H9 (cell line): ENCODE measurements at regions not wholly inside any gene's neighbourhood (a gene's known extent, or its start where the extent isn't known, plus 50 kb on each side); places are given as distances from the start of the nearest gene placed in this dataset.

Experiments used
- DNase-seq: peaks from one replicate; pipeline ENCODE4 v3.0.0-alpha.2; 2017
- H2AFZ ChIP-seq: one replicate; pipeline ENCODE4 v1.6.1; 2013; ENCODE audit warnings: mild to moderate bottlenecking, low read length, control low read depth, moderate library complexity
- H2AK5ac ChIP-seq: 2 replicates; pipeline ENCODE4 v1.6.1; 2013; ENCODE audit warnings: low read length, control low read depth, mixed read lengths; ENCODE audit not compliant: insufficient read length
- H2BK120ac ChIP-seq: one replicate; pipeline ENCODE4 v1.6.1; 2013; ENCODE audit warnings: low read depth, mild to moderate bottlenecking, low read length, control low read depth, inconsistent platforms; ENCODE audit not compliant: poor library complexity, severe bottlenecking
- H2BK12ac ChIP-seq: 2 replicates; pipeline ENCODE4 v1.6.1; 2013; ENCODE audit warnings: low read length, control low read depth, mixed read lengths, low read depth; ENCODE audit not compliant: insufficient read length
- H2BK15ac ChIP-seq: 2 replicates; pipeline ENCODE4 v1.6.1; 2013; ENCODE audit warnings: low read depth, low read length, control low read depth
- H2BK20ac ChIP-seq: one replicate; pipeline ENCODE4 v1.6.1; 2013; ENCODE audit warnings: low read depth, mild to moderate bottlenecking, low read length, control low read depth, inconsistent platforms; ENCODE audit not compliant: poor library complexity, severe bottlenecking
- H2BK5ac ChIP-seq: 2 replicates; pipeline ENCODE4 v1.6.1; 2013; ENCODE audit warnings: low read length, control low read depth, mixed read lengths; ENCODE audit not compliant: insufficient read length
- H3K14ac ChIP-seq: 2 replicates; pipeline ENCODE4 v1.6.1; 2013; ENCODE audit warnings: low read length, control low read depth; ENCODE audit not compliant: insufficient read depth
- H3K18ac ChIP-seq: 2 replicates; pipeline ENCODE4 v1.6.1; 2013; ENCODE audit warnings: low read depth, mild to moderate bottlenecking, mixed read lengths, low read length, control low read depth; ENCODE audit not compliant: insufficient read length
- H3K23ac ChIP-seq: 2 replicates; pipeline ENCODE4 v1.6.1; 2013; ENCODE audit warnings: low read length, control low read depth, mixed read lengths, low read depth; ENCODE audit not compliant: insufficient read length
- H3K23me2 ChIP-seq: 2 replicates; pipeline ENCODE4 v1.6.1; 2013; ENCODE audit warnings: low read depth, mild to moderate bottlenecking, mixed read lengths, low read length, control low read depth; ENCODE audit not compliant: insufficient read length, poor library complexity, severe bottlenecking
- H3K27ac ChIP-seq: 2 replicates; pipeline ENCODE4 v1.5.1; 2013; ENCODE audit warnings: low read length, control low read depth, mixed read lengths, low read depth; ENCODE audit not compliant: insufficient read length
- H3K27me3 ChIP-seq: 2 replicates; pipeline ENCODE4 v1.6.1; 2013; ENCODE audit warnings: low read length, control low read depth, inconsistent platforms; ENCODE audit not compliant: insufficient read depth
- H3K4ac ChIP-seq: 2 replicates; pipeline ENCODE4 v1.6.1; 2013; ENCODE audit warnings: low read depth, mild to moderate bottlenecking, control low read depth, inconsistent platforms, low read length, moderate library complexity
- H3K4me1 ChIP-seq: 2 replicates; pipeline ENCODE4 v1.6.1; 2013; ENCODE audit warnings: low read length, control low read depth, inconsistent platforms; ENCODE audit not compliant: insufficient read depth
- H3K4me2 ChIP-seq: 2 replicates; pipeline ENCODE4 v1.6.1; 2013; ENCODE audit warnings: low read length, control low read depth, mixed read lengths; ENCODE audit not compliant: insufficient read length, insufficient read depth
- H3K56ac ChIP-seq: 2 replicates; pipeline ENCODE4 v1.6.1; 2013; ENCODE audit warnings: low read depth, mild to moderate bottlenecking, mixed read lengths, low read length, control low read depth; ENCODE audit not compliant: insufficient read length
- H3K79me1 ChIP-seq: 2 replicates; pipeline ENCODE4 v1.6.1; 2013; ENCODE audit warnings: low read depth, mild to moderate bottlenecking, moderate library complexity, low read length, control low read depth, inconsistent platforms; ENCODE audit not compliant: insufficient read depth, poor library complexity, severe bottlenecking
- H3K79me2 ChIP-seq: 2 replicates; pipeline ENCODE4 v1.6.1; 2013; ENCODE audit warnings: low read length, control low read depth, inconsistent platforms; ENCODE audit not compliant: insufficient read depth
- H3K9ac ChIP-seq: 2 replicates; pipeline ENCODE4 v1.6.1; 2013; ENCODE audit warnings: low read length, control low read depth, mixed read lengths; ENCODE audit not compliant: insufficient read length; ENCODE audit errors: extremely low read depth
- H3K9me3 ChIP-seq: one replicate; pipeline ENCODE4 v1.6.1; 2013; ENCODE audit warnings: low read depth, low read length, inconsistent platforms; ENCODE audit not compliant: control insufficient read depth
- H3T11ph ChIP-seq: one replicate; pipeline ENCODE4 v1.6.1; 2013; ENCODE audit warnings: mild to moderate bottlenecking, low read length, control low read depth, inconsistent platforms
- H4K20me1 ChIP-seq: one replicate; pipeline ENCODE4 v1.6.1; 2013; ENCODE audit not compliant: control insufficient read depth, insufficient read length, insufficient read depth
- H4K5ac ChIP-seq: 2 replicates; pipeline ENCODE4 v1.6.1; 2013; ENCODE audit warnings: low read depth, mild to moderate bottlenecking, mixed read lengths, low read length, control low read depth; ENCODE audit not compliant: insufficient read length
- H4K8ac ChIP-seq: replicated peaks from 2 replicates; pipeline ENCODE4 v1.6.1; 2013; ENCODE audit warnings: low read length, control low read depth, mixed read lengths, low read depth; ENCODE audit not compliant: insufficient read length
- H4K91ac ChIP-seq: 2 replicates; pipeline ENCODE4 v1.6.1; 2013; ENCODE audit warnings: low read depth, mild to moderate bottlenecking, moderate library complexity, mixed read lengths, low read length, control low read depth; ENCODE audit not compliant: insufficient read length
- H3K27ac Mint-ChIP-seq, 3 experiments: 2 replicates in 2 of 3; 3 replicates in 1 of 3; pipeline ENCODE4 v1.8.0; 2020 to 2021; ENCODE audit warnings: mixed read lengths in 3 of 3, mild to moderate bottlenecking in 1 of 3, moderate library complexity in 1 of 3
- H3K27me3 Mint-ChIP-seq: 2 replicates; pipeline ENCODE4 v1.8.0; 2021; ENCODE audit warnings: low read depth, mild to moderate bottlenecking, moderate library complexity, mixed read lengths
- H3K36me3 Mint-ChIP-seq, 3 experiments: 2 replicates in 2 of 3; 3 replicates in 1 of 3; pipeline ENCODE4 v1.8.0; 2020 to 2021; ENCODE audit warnings: low read depth in 3 of 3, mixed read lengths in 3 of 3; ENCODE audit not compliant: insufficient read depth in 1 of 3
- H3K4me1 Mint-ChIP-seq, 2 experiments: 2 replicates each; pipeline ENCODE4 v1.8.0; 2020; ENCODE audit warnings: mixed read lengths in 2 of 2
- H3K4me3 Mint-ChIP-seq, 2 experiments: 2 replicates in 1 of 2; 3 replicates in 1 of 2; pipeline ENCODE4 v1.8.0; 2020 to 2021; ENCODE audit warnings: mild to moderate bottlenecking in 2 of 2, mixed read lengths in 2 of 2, moderate library complexity in 1 of 2
- H3K9me3 Mint-ChIP-seq, 2 experiments: 2 replicates in 1 of 2; 3 replicates in 1 of 2; pipeline ENCODE4 v1.8.0; 2020; ENCODE audit warnings: mild to moderate bottlenecking in 2 of 2, mixed read lengths in 2 of 2, moderate library complexity in 1 of 2
- CTCF ChIP-seq: fragments of 200-600 bp; sonication (generic); conservative IDR thresholded peaks from 3 replicates; pipeline ENCODE4 v1.8.0; 2021; ENCODE audit warnings: antibody characterized with exemption, mild to moderate bottlenecking
- WGBS: extraction: QIAGEN DNeasy Blood & Tissue Kit; methylation state at CpG from one replicate; pipeline ENCODE4 v1.1.7; 2013; ENCODE audit warnings: missing lambda C conversion rate, low lambda C conversion rate, mixed read lengths; ENCODE audit not compliant: insufficient read length; ENCODE audit errors: extremely low coverage; 5-methylcytosine and 5-hydroxymethylcytosine counted together

GRCh38 chr6:137414599-137414998 lies 79.6 kb downstream of the OLIG3 start:
- no peak overlapping the region for H3K4ac ChIP-seq
- H3K23ac ChIP-seq = no peak overlapping the region
- H3K4me2 ChIP-seq = no peak overlapping the region
- no peaks in the 10 kb centered on the region for H3K9me3 ChIP-seq
- peak overlapping the region; percentile 57 to 72 for H3K4me3 Mint-ChIP-seq
- no peak overlapping the region for H3K9ac ChIP-seq
- H3K79me2 ChIP-seq = no peaks in the 10 kb centered on the region
- H3K27me3 ChIP-seq = no peaks in the 10 kb centered on the region
- H4K8ac ChIP-seq = no peak overlapping the region
- no peak overlapping the region for H2BK15ac ChIP-seq
- TF ChIP-seq CTCF = no peak
- H4K5ac ChIP-seq = no peak overlapping the region
- H3K4me1 ChIP-seq = peaks cover 4% of the 10 kb centered on the region; the same call in 1 of the 2 replicates
- H3K27ac ChIP-seq = no peak overlapping the region
- peaks cover 6% of the 10 kb centered on the region for H3K23me2 ChIP-seq
- no CpG with 5 or more reads among the region's 7 CpGs for WGBS
- peaks cover 48 to 53% of the 10 kb centered on the region in 2 experiments for H3K4me1 Mint-ChIP-seq
- no peak overlapping the region for H4K91ac ChIP-seq
- H3K27ac Mint-ChIP-seq = no peak overlapping the region
- no peak overlapping the region for H3K14ac ChIP-seq
- H3K36me3 Mint-ChIP-seq = no peaks in the 10 kb centered on the region; a peak in 1 of 7 replicates
- H3K79me1 ChIP-seq = no peaks in the 10 kb centered on the region
- H2BK12ac ChIP-seq = no peak overlapping the region
- no peak overlapping the region for H2AK5ac ChIP-seq
- no peak overlapping the region for H2AFZ ChIP-seq
- DNase-seq = no peak
- H3K56ac ChIP-seq = no peak overlapping the region
- H3K18ac ChIP-seq = no peak overlapping the region
- H2BK120ac ChIP-seq = no peak overlapping the region
- no peak overlapping the region for H2BK5ac ChIP-seq
- no peaks in the 10 kb centered on the region for H3K9me3 Mint-ChIP-seq
- no peak overlapping the region for H2BK20ac ChIP-seq
- peaks cover 24% of the 10 kb centered on the region for H3K27me3 Mint-ChIP-seq
- no peak overlapping the region for H3T11ph ChIP-seq
- H4K20me1 ChIP-seq = no peaks in the 10 kb centered on the region
